NCI-H446 (cell line): ENCODE measurements at regions not wholly inside any gene's neighbourhood (a gene's known extent, or its start where the extent isn't known, plus 50 kb on each side); places are given as distances from the start of the nearest gene placed in this dataset.
A peak's percentile ranks its signal among the peaks of the same experiment; 100 is the strongest.

ENCODE experiments used
- DNase-seq, 2 experiments: peaks; one replicate each; lab custom pipeline; 2025; lab: John Stamatoyannopoulos, UW

GRCh38 chr6:12585497-12585958, 131.0 kb upstream of the PHACTR1 start:
- DNase-seq = no peak

GRCh38 chr6:12586721-12587480, 129.7 kb upstream of the PHACTR1 start:
- DNase-seq = no peak

GRCh38 chr6:12590901-12591300, 125.7 kb upstream of the PHACTR1 start:
- DNase-seq = no peak

- no peak for DNase-seq
These were observed 123.9 kb upstream of the PHACTR1 start for GRCh38 chr6:12592634-12593033.

GRCh38 chr6:12593771-12594529, 122.6 kb upstream of the PHACTR1 start:
- DNase-seq = no peak

- no peak for DNase-seq
These were observed 122.1 kb upstream of the PHACTR1 start for GRCh38 chr6:12594530-12594893.

- DNase-seq = no peak
These were observed 121.3 kb upstream of the PHACTR1 start for GRCh38 chr6:12595161-12595811.

GRCh38 chr6:12596731-12597130, 119.8 kb upstream of the PHACTR1 start:
- DNase-seq = no peak

GRCh38 chr6:12598919-12599318, 117.6 kb upstream of the PHACTR1 start:
- DNase-seq = no peak

- no peak for DNase-seq
These were observed 114.7 kb upstream of the PHACTR1 start for GRCh38 chr6:12601881-12602280.

- no peak for DNase-seq
These were observed 114.2 kb upstream of the PHACTR1 start for GRCh38 chr6:12602342-12602741.

- DNase-seq = peak in 1 of 2 experiments; percentile 41
These were observed 113.5 kb upstream of the PHACTR1 start for GRCh38 chr6:12602951-12603672.

GRCh38 chr6:12603673-12604049, 112.9 kb upstream of the PHACTR1 start:
- DNase-seq = no peak

GRCh38 chr6:12605888-12606345, 110.7 kb upstream of the PHACTR1 start:
- peak; percentile 24 to 70 for DNase-seq

- no peak for DNase-seq
These were observed 110.0 kb upstream of the PHACTR1 start for GRCh38 chr6:12606616-12607015.

- no peak for DNase-seq
These were observed 108.3 kb upstream of the PHACTR1 start for GRCh38 chr6:12608016-12608860.

- no peak for DNase-seq
These were observed 107.7 kb upstream of the PHACTR1 start for GRCh38 chr6:12608874-12609273.

- peak in 1 of 2 experiments; percentile 6 for DNase-seq
These were observed 106.8 kb upstream of the PHACTR1 start for GRCh38 chr6:12609751-12610150.

- DNase-seq = no peak
These were observed 105.7 kb upstream of the PHACTR1 start for GRCh38 chr6:12610862-12611261.

GRCh38 chr6:12613811-12614210, 102.8 kb upstream of the PHACTR1 start:
- DNase-seq = no peak

GRCh38 chr6:12614456-12614855, 102.1 kb upstream of the PHACTR1 start:
- DNase-seq = no peak
